ENCODE measurements at regions not wholly inside any gene's neighbourhood (a gene's known extent, or its start where the extent isn't known, plus 50 kb on each side); places are given as distances from the start of the nearest gene placed in this dataset.
"Not testable (repeated sequence)": the region's sequence is repeated elsewhere in the genome, so short reads cannot be mapped to it uniquely, and the experiment has no call there.

DNA sequence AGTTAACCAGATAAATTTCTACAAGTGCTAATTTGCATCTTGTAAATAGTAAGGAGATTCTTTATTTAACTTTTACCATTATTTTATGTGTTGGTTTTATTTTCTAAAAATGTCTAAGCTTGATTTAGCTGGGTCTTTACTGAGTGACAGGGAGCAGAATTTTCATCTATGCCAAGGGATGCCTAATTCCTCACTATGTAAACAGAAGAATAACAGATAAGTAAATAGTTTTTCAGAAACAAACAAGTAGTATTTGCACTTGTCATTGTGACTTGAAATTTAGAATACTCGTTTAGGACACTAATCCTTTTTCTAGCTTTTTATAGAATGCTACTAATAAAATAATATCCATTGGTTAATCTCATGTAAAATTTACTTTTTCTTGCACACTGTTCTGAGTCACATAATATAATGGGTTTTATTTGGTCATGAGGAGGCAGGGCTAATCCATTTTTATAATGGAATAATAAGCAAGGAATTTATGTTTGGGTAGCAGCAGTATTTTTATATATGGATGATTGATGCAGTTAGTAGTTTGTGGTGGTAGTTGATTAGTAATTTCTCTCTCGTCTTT is 746.5 kb downstream of the SLC6A15 start:
- Histone ChIP-seq H3K36me3 (no peaks in the 10 kb centered on the region), H3K9me3 (no peaks in the 10 kb centered on the region), H3K4me3 (no peak overlapping the region), H3K27ac (no peak overlapping the region), H3K4me1 (no peaks in the 10 kb centered on the region), H3K27me3 (no peaks in the 10 kb centered on the region)
- TF ChIP-seq, protein P1, sequence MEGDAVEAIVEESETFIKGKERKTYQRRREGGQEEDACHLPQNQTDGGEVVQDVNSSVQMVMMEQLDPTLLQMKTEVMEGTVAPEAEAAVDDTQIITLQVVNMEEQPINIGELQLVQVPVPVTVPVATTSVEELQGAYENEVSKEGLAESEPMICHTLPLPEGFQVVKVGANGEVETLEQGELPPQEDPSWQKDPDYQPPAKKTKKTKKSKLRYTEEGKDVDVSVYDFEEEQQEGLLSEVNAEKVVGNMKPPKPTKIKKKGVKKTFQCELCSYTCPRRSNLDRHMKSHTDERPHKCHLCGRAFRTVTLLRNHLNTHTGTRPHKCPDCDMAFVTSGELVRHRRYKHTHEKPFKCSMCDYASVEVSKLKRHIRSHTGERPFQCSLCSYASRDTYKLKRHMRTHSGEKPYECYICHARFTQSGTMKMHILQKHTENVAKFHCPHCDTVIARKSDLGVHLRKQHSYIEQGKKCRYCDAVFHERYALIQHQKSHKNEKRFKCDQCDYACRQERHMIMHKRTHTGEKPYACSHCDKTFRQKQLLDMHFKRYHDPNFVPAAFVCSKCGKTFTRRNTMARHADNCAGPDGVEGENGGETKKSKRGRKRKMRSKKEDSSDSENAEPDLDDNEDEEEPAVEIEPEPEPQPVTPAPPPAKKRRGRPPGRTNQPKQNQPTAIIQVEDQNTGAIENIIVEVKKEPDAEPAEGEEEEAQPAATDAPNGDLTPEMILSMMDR (IDR thresholded peaks at IDR 0.05) = no peak
- TF ChIP-seq EP300 (IDR thresholded peaks at IDR 0.05) = no peak
- TF ChIP-seq POLR2A (IDR thresholded peaks at IDR 0.05) = no peak
- no peak for DNase-seq (ENCODE audit: low spot score in 2 of 2)
- WGBS, 2 donors = 60 to 69% methylated on average over 2 of the region's 2 CpGs

DNA sequence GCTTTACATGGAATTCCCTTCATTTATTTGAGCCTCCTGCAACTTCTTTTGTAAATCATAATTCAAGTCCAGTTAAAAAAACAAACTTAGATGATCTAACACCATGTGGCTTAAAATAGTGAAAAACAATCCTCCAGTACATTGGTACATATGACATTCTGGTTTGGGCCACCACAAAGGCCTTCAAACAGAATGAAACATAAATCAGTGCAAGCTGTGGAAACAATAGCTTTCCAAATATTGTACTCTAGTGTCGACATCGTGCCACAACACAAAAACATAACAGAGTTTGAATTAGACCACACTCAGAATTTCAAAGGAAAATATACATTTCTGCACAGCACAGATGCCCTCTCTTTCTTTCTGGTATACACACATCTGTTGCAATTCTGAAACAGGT is 751.3 kb downstream of the SLC6A15 start:
- Histone ChIP-seq H3K4me1 (no peaks in the 10 kb centered on the region), H3K4me3 (no peak overlapping the region), H3K27ac (no peak overlapping the region), H3K9me3 (no peaks in the 10 kb centered on the region), H3K27me3 (no peaks in the 10 kb centered on the region), H3K36me3 (no peaks in the 10 kb centered on the region)
- no peak for DNase-seq (ENCODE audit: low spot score in 2 of 2)
- 49 to 52% methylated on average over 2 of the region's 2 CpGs for WGBS, 2 donors
- TF ChIP-seq EP300 (IDR thresholded peaks at IDR 0.05) (no peak), POLR2A (IDR thresholded peaks at IDR 0.05) (no peak)
- TF ChIP-seq, protein P1 (IDR thresholded peaks at IDR 0.05) = no peak

DNA sequence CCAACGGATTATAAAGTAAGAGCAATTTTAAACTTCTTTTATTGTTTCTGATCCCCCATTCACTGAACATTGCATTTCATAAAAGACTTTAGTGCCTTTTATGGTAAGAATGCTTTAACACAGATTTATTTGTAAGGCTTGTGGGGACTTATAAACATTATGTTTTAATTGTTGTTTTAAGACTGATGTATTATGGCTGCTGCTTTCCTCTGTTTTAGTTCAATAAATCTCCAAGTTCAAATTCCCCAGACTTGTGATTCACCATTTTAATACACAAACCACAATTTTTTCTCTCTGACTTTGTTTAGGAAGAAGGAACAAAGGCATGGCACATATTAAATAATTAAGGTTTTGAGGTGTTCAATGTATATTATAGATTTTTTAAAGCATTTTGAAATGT is 753.3 kb downstream of the SLC6A15 start:
- Histone ChIP-seq H3K27me3 (no peaks in the 10 kb centered on the region), H3K4me3 (no peak overlapping the region), H3K27ac (no peak overlapping the region), H3K36me3 (no peaks in the 10 kb centered on the region), H3K9me3 (no peaks in the 10 kb centered on the region), H3K4me1 (no peaks in the 10 kb centered on the region)
- WGBS, 2 donors = 63 to 77% methylated on average over 1 of the region's 1 CpG
- TF ChIP-seq POLR2A (IDR thresholded peaks at IDR 0.05) = no peak
- no peak for TF ChIP-seq EP300 (IDR thresholded peaks at IDR 0.05)
- TF ChIP-seq, protein P1 (IDR thresholded peaks at IDR 0.05) = no peak
- no peak for DNase-seq (ENCODE audit: low spot score in 2 of 2)

DNA sequence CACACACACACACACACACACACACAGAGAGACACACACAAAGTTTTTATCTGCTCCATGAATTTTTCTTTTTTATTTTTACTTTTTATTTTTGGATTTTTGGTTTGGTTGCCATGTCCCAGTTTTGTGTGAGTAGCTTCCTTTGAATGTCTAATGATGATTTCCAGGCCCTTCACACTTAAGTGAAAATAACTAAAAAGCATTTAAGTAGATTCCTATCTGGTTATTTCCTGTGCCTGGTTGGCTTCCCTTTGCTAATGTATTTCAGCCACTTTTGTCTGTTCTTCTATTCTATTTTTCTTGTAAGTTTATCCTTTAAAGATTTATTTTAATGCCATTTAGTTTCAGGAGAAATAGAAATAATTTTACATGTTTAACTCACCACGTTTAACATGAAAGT is 755.4 kb downstream of the SLC6A15 start:
- Histone ChIP-seq H3K27me3 (no peaks in the 10 kb centered on the region), H3K4me3 (no peak overlapping the region), H3K27ac (no peak overlapping the region), H3K9me3 (no peaks in the 10 kb centered on the region), H3K36me3 (no peaks in the 10 kb centered on the region), H3K4me1 (no peaks in the 10 kb centered on the region)
- no peak for DNase-seq (ENCODE audit: low spot score in 2 of 2)
- 63 to 71% methylated on average over 1 of the region's 1 CpG for WGBS, 2 donors
- TF ChIP-seq, protein P1 (IDR thresholded peaks at IDR 0.05) = no peak
- TF ChIP-seq POLR2A (IDR thresholded peaks at IDR 0.05) = no peak
- no peak for TF ChIP-seq EP300 (IDR thresholded peaks at IDR 0.05)

DNA sequence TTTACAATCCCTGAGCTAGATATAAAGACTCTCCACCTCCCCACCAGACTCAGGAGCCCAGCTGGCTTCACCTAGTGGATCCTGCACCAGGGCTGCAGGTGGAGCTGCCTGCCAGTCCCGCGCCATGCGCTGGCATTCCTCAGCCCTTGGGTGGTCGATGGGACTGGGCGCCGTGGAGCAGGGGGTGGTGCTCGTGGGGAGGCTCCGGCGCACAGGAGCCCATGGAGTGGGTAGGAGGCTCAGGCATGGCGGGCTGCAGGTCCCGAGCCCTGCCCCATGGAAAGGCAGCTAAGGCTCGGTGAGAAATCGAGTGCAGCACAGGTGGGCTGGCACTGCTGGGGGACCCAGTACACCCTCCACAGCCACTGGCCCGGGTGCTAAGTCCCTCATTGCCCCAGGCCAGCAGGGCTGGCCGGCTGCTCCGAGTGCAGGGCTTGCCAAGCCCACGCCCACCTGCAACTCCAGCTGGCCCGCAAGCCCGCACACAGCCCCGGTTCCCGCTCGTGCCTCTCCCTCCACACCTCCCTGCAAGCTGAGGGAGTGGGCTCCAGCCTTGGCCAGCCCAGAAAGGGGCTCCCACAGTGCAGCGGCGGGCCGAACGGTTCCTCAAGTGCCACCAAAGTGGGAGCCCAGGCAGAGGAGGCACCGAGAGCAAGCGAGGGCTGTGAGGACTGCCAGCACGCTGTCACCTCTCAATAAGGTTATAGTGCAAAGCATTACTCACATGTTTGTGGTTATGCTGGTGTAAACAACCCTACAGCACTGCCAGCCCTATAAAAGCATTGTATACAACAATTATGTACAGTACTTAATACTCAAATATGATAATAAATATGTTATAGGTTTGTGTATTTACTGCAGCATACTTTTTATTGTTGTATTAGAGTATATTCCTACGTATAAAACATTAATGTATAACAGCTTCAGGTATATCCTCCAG is 757.3 kb downstream of the SLC6A15 start:
- H3K27ac ChIP-seq; H3K4me1 ChIP-seq; DNase-seq (ENCODE audit: low spot score in 2 of 2); H3K9me3 ChIP-seq; H3K36me3 ChIP-seq; H3K4me3 ChIP-seq; H3K27me3 ChIP-seq: not testable (repeated sequence)
- WGBS, 2 donors = 89 to 93% methylated on average over 23 to 28 of the region's 30 CpGs

DNA sequence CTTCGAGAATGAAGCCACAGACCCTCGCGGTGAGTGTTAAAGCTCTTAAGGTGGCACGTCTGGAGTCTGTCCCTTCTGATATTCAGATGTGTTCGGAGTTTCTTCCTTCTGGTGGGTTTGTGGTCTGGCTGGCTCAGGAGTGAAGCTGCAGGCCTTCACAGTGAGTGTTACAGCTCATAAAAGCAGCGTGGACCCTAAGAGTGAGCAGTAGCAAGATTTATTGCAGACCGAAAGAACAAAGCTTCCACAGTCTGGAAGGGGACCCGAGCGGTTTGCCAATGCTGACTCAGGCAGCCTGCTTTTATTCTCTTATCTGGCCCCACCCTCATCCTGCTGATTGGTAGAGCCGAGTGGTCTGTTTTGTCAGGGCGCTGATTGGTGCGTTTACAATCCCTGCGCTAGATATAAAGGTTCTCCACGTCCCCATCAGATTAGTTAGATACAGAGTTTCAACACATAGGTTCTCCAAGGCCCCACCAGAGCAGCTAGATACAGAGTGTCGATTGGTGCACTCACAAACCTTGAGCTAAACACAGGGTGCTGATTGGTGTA is 758.1 kb downstream of the SLC6A15 start:
- H3K4me3 ChIP-seq; H3K27ac ChIP-seq; DNase-seq (ENCODE audit: low spot score in 2 of 2); H3K9me3 ChIP-seq; H3K36me3 ChIP-seq; H3K4me1 ChIP-seq; H3K27me3 ChIP-seq: not testable (repeated sequence)
- 75 to 79% methylated on average over 15 of the region's 15 CpGs for WGBS, 2 donors
